ENCODE measurements at regions not wholly inside any gene's neighbourhood (a gene's known extent, or its start where the extent isn't known, plus 50 kb on each side); places are given as distances from the start of the nearest gene placed in this dataset.

DNA sequence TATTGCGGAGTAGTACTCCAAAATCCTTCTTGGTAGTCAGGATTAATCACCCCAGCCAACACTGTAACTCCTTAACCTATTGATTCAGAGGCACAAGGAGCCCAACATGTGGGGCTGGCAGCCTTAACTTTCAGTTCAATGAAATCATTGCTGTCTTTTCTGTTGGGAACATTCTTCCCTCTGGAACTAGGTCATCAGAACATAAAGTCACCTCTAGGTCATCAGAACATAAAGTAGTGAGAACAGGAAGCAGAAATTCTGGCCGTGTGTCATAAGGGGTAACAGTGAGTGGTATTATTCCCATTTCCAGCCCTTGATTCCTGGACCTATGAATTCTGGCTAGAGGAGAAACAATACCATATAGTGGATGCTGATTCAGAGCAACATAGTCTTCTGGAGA lies 71.5 kb upstream of the TNIK start:
- TF ChIP-seq, protein P1, sequence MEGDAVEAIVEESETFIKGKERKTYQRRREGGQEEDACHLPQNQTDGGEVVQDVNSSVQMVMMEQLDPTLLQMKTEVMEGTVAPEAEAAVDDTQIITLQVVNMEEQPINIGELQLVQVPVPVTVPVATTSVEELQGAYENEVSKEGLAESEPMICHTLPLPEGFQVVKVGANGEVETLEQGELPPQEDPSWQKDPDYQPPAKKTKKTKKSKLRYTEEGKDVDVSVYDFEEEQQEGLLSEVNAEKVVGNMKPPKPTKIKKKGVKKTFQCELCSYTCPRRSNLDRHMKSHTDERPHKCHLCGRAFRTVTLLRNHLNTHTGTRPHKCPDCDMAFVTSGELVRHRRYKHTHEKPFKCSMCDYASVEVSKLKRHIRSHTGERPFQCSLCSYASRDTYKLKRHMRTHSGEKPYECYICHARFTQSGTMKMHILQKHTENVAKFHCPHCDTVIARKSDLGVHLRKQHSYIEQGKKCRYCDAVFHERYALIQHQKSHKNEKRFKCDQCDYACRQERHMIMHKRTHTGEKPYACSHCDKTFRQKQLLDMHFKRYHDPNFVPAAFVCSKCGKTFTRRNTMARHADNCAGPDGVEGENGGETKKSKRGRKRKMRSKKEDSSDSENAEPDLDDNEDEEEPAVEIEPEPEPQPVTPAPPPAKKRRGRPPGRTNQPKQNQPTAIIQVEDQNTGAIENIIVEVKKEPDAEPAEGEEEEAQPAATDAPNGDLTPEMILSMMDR (IDR thresholded peaks at IDR 0.05): no peak
- no peak for TF ChIP-seq EZH2 (IDR thresholded peaks at IDR 0.05)
